HL-60 (cell line): ENCODE measurements at regions not wholly inside any gene's neighbourhood (a gene's known extent, or its start where the extent isn't known, plus 50 kb on each side); places are given as distances from the start of the nearest gene placed in this dataset.

ENCODE experiments used
- DNase-seq, 2 experiments: peaks; one replicate each; pipeline ENCODE4 v3.0.0-alpha.2; 2010 to 2020; ENCODE audit warnings: low read depth in 1 of 2, low spot score in 1 of 2
- H3K27ac ChIP-seq: fragments of 250-450 bp; sonication (Bioruptor Pico); replicated peaks from 2 replicates; pipeline ENCODE4 v1.5.1; 2020; ENCODE audit warnings: mild to moderate bottlenecking, moderate library complexity
- H3K27me3 ChIP-seq: fragments of 250-450 bp; sonication (Bioruptor Pico); 2 replicates; pipeline ENCODE4 v1.5.1; 2021; ENCODE audit warnings: mild to moderate bottlenecking, moderate library complexity; ENCODE audit not compliant: insufficient read depth, poor library complexity, severe bottlenecking
- H3K4me3 ChIP-seq: replicated peaks from 2 replicates; pipeline ENCODE4 v1.5.1; 2011; ENCODE audit warnings: mild to moderate bottlenecking, control low read depth, low read length; ENCODE audit not compliant: insufficient read depth
- GABPA ChIP-seq: IDR thresholded peaks from 2 replicates; pipeline ENCODE4 v1.6.1; 2012; ENCODE audit warnings: low read depth
- POLR2AphosphoS5 ChIP-seq: IDR thresholded peaks from 2 replicates; pipeline ENCODE4 v1.6.1; 2012; ENCODE audit warnings: low read depth
- SPI1 ChIP-seq: IDR thresholded peaks from 2 replicates; pipeline ENCODE4 v1.6.1; 2012; ENCODE audit warnings: low read depth, mild to moderate bottlenecking, borderline replicate concordance
- TF ChIP-seq, protein P1 (sequence below): IDR thresholded peaks from one replicate; pipeline ENCODE4 v1.5.1; 2011; ENCODE audit warnings: low read length, control low read depth, inconsistent platforms; ENCODE audit not compliant: insufficient read depth
- TF ChIP-seq, protein P2 (sequence below): IDR thresholded peaks from 2 replicates; pipeline ENCODE4 v1.6.1; 2012; ENCODE audit warnings: low read depth; ENCODE audit not compliant: insufficient replicate concordance

DNA sequence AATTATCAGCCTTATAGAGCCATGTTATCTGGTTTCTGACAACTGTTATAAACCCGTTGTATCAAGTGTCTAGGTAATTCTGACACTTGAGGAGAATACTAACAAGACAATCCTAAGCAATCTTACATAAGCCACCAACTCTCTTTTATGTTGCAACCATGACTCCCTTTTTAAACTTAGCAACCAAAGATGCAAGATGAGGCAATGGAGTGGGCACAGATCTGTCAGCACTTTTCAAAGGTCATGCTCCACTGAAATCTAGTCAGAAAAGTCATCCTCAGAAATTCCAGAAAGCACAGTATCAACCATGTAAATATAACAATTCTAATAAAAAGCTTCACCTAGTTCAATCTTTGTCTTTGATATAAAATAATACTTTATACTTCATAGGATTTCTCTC, 77.0 kb upstream of the SEMA3A start:
- Histone ChIP-seq H3K27ac (no peak overlapping the region), H3K27me3 (no peaks in the 10 kb centered on the region), H3K4me3 (no peak overlapping the region)
- TF ChIP-seq, protein P1, sequence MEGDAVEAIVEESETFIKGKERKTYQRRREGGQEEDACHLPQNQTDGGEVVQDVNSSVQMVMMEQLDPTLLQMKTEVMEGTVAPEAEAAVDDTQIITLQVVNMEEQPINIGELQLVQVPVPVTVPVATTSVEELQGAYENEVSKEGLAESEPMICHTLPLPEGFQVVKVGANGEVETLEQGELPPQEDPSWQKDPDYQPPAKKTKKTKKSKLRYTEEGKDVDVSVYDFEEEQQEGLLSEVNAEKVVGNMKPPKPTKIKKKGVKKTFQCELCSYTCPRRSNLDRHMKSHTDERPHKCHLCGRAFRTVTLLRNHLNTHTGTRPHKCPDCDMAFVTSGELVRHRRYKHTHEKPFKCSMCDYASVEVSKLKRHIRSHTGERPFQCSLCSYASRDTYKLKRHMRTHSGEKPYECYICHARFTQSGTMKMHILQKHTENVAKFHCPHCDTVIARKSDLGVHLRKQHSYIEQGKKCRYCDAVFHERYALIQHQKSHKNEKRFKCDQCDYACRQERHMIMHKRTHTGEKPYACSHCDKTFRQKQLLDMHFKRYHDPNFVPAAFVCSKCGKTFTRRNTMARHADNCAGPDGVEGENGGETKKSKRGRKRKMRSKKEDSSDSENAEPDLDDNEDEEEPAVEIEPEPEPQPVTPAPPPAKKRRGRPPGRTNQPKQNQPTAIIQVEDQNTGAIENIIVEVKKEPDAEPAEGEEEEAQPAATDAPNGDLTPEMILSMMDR: no peak
- TF ChIP-seq SPI1 (no peak), POLR2AphosphoS5 (no peak), GABPA (no peak)
- TF ChIP-seq, protein P2, sequence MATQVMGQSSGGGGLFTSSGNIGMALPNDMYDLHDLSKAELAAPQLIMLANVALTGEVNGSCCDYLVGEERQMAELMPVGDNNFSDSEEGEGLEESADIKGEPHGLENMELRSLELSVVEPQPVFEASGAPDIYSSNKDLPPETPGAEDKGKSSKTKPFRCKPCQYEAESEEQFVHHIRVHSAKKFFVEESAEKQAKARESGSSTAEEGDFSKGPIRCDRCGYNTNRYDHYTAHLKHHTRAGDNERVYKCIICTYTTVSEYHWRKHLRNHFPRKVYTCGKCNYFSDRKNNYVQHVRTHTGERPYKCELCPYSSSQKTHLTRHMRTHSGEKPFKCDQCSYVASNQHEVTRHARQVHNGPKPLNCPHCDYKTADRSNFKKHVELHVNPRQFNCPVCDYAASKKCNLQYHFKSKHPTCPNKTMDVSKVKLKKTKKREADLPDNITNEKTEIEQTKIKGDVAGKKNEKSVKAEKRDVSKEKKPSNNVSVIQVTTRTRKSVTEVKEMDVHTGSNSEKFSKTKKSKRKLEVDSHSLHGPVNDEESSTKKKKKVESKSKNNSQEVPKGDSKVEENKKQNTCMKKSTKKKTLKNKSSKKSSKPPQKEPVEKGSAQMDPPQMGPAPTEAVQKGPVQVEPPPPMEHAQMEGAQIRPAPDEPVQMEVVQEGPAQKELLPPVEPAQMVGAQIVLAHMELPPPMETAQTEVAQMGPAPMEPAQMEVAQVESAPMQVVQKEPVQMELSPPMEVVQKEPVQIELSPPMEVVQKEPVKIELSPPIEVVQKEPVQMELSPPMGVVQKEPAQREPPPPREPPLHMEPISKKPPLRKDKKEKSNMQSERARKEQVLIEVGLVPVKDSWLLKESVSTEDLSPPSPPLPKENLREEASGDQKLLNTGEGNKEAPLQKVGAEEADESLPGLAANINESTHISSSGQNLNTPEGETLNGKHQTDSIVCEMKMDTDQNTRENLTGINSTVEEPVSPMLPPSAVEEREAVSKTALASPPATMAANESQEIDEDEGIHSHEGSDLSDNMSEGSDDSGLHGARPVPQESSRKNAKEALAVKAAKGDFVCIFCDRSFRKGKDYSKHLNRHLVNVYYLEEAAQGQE: no peak
- peak; percentile 18 to 44 for DNase-seq

DNA sequence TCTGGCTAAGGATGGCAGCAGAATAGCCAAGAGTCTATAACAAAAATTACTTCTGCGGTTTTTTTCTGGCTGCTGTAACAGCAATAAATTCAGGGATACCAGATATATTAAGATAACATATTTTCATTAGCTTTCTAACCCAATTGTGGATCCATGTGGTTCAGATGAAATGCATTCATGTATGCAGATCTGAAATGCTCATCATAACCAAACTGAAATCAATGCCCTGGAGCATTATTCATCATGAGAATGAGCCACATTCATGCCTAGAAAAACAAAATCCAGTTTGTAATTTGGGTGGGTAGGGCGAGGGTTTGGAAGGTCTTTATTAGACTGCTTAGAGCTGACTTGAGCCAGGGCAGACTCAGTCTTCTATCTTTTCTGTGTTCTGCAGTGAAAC, 69.8 kb upstream of the SEMA3A start:
- H3K4me3 ChIP-seq: no peak overlapping the region
- no peak overlapping the region for H3K27ac ChIP-seq
- no peak for TF ChIP-seq SPI1
- TF ChIP-seq, protein P1: no peak
- TF ChIP-seq POLR2AphosphoS5: no peak
- no peak for TF ChIP-seq GABPA
- TF ChIP-seq, protein P2: no peak
- no peaks in the 10 kb centered on the region for H3K27me3 ChIP-seq
- no peak for DNase-seq

DNA sequence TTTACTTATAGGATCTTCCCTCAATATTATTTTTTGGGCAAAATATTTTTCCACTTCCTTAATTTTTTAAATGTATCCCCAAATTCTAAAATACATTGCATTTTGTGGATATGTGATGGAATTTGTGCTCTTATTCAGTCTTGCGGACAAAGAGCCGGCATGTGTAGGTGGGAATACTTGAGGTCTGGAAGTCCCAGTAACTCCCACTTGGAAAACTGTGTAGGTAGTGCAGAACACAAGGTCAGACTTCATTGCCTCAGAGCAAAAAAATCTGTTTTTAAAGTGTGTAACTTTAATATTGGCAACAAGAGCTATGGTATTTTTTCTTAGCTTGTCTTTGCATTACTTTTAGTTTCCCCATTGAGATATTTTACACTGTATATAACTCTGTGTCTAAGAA, 68.5 kb upstream of the SEMA3A start:
- no peak for DNase-seq
- Histone ChIP-seq H3K27me3 (no peaks in the 10 kb centered on the region), H3K27ac (no peak overlapping the region), H3K4me3 (no peak overlapping the region)
- TF ChIP-seq POLR2AphosphoS5: no peak
- TF ChIP-seq, protein P1: no peak

DNA sequence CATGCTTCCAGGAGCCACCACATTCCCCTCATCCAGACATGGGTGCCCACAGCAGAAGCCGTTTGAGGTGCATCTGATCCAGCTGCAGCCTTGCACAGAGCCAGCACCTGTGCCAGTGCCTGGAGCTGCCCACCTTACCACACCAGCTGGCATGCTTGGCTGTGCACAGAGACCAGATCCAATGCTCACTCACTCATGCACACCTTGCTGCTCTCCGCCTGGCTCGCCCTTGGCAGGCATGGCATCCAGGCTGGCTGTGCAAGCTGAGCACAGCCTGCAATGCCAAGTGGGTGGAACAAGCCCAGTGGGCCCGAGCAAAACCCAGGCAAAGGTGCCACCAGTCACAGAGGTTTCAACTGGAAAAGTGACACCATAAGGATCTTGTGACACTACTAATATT, 66.9 kb upstream of the SEMA3A start:
- Histone ChIP-seq H3K4me3 (no peak overlapping the region), H3K27ac (no peak overlapping the region), H3K27me3 (no peaks in the 10 kb centered on the region)
- TF ChIP-seq SPI1 (no peak), GABPA (no peak), POLR2AphosphoS5 (no peak)
- TF ChIP-seq, protein P1: no peak
- TF ChIP-seq, protein P2: no peak
- DNase-seq: no peak
